GM19463 (cell line): ENCODE measurements at regions not wholly inside any gene's neighbourhood (a gene's known extent, or its start where the extent isn't known, plus 50 kb on each side); places are given as distances from the start of the nearest gene placed in this dataset.
A peak's percentile ranks its signal among the peaks of the same experiment; 100 is the strongest.

Experiments used
- ATAC-seq: cut with Tn5 transposase; IDR thresholded peaks from one replicate; pipeline ENCODE4 v1.9.1; 2021; ENCODE audit warnings: mild to moderate bottlenecking, moderate library complexity; ENCODE audit not compliant: unreplicated experiment

- ATAC-seq = no peak
These were observed 127.1 kb downstream of the SLC30A10 start for GRCh38 chr1:219801156-219801820.

- no peak for ATAC-seq
These were observed 129.9 kb downstream of the SLC30A10 start for GRCh38 chr1:219798283-219799030.

- no peak for ATAC-seq
These were observed 130.7 kb downstream of the SLC30A10 start for GRCh38 chr1:219797683-219798082.

- no peak for ATAC-seq
These were observed 131.3 kb downstream of the SLC30A10 start for GRCh38 chr1:219797009-219797408.

GRCh38 chr1:219795363-219795917 is 132.9 kb downstream of the SLC30A10 start:
- no peak for ATAC-seq

GRCh38 chr1:219794085-219794743 is 134.1 kb downstream of the SLC30A10 start:
- peak; percentile 55 for ATAC-seq

- no peak for ATAC-seq
These were observed 135.9 kb downstream of the SLC30A10 start for GRCh38 chr1:219792337-219793021.

- ATAC-seq = no peak
These were observed 136.6 kb downstream of the SLC30A10 start for GRCh38 chr1:219791766-219792165.

GRCh38 chr1:219790834-219791615 is 137.3 kb downstream of the SLC30A10 start:
- ATAC-seq = no peak

GRCh38 chr1:219788700-219789099 is 139.7 kb downstream of the SLC30A10 start:
- no peak for ATAC-seq

- ATAC-seq = no peak
These were observed 140.3 kb downstream of the SLC30A10 start for GRCh38 chr1:219788091-219788490.

- ATAC-seq = no peak
These were observed 143.5 kb downstream of the SLC30A10 start for GRCh38 chr1:219784660-219785381.

- no peak for ATAC-seq
These were observed 144.6 kb downstream of the SLC30A10 start for GRCh38 chr1:219783605-219784235.

GRCh38 chr1:219782929-219783328 is 145.4 kb downstream of the SLC30A10 start:
- ATAC-seq = no peak

- ATAC-seq = no peak
These were observed 146.0 kb downstream of the SLC30A10 start for GRCh38 chr1:219782311-219782710.

- no peak for ATAC-seq
These were observed 146.9 kb downstream of the SLC30A10 start for GRCh38 chr1:219781491-219781890.

GRCh38 chr1:219778793-219779369 is 149.5 kb downstream of the SLC30A10 start:
- ATAC-seq = no peak

- no peak for ATAC-seq
These were observed 150.2 kb downstream of the SLC30A10 start for GRCh38 chr1:219778110-219778509.

- no peak for ATAC-seq
These were observed 154.0 kb downstream of the SLC30A10 start for GRCh38 chr1:219774386-219774785.
